HG02642 (cell line): ENCODE measurements at regions not wholly inside any gene's neighbourhood (a gene's known extent, or its start where the extent isn't known, plus 50 kb on each side); places are given as distances from the start of the nearest gene placed in this dataset.
A peak's percentile ranks its signal among the peaks of the same experiment; 100 is the strongest.

Experiments
- ATAC-seq: cut with Tn5 transposase; IDR thresholded peaks from one replicate; pipeline ENCODE4 v1.9.1; 2021; ENCODE audit warnings: mild to moderate bottlenecking; ENCODE audit not compliant: unreplicated experiment, poor library complexity

GRCh38 chr18:26621161-26622026, 73.0 kb upstream of the KCTD1 start:
- peak; percentile 76 for ATAC-seq

GRCh38 chr18:26619350-26619749, 71.0 kb upstream of the KCTD1 start:
- ATAC-seq: no peak

- no peak for ATAC-seq
Observed at GRCh38 chr18:26618135-26618534, 69.8 kb upstream of the KCTD1 start.

- no peak for ATAC-seq
Observed at GRCh38 chr18:26617151-26617554, 68.8 kb upstream of the KCTD1 start.

GRCh38 chr18:26614374-26614773, 66.0 kb upstream of the KCTD1 start:
- no peak for ATAC-seq
